Activated CD8-positive, alpha-beta memory T cell treated with anti-CD3 and anti-CD28 coated beads, Interleukin-2, amount 10 ng/mL, durations not matched to agents 7 days and 5 days (primary cell): ENCODE measurements at regions not wholly inside any gene's neighbourhood (a gene's known extent, or its start where the extent isn't known, plus 50 kb on each side); places are given as distances from the start of the nearest gene placed in this dataset. TPM values are rescaled to one million over a fixed set of nuclear protein-coding genes. Genes with fewer than 3 reads are reported as not detected.

ENCODE experiments used
- ATAC-seq: fragments of 150-1000 bp; cut with Tn5 transposase; one replicate; pipeline ENCODE4 v1.10.0; 2021; ENCODE audit warnings: moderate library complexity
- CTCF ChIA-PET: fragments of 350-600 bp; sonication (Branson Sonifier 250); formaldehyde crosslinking; loops from one replicate; lab custom pipeline; 2021; ENCODE audit warnings: antibody characterized with exemption; lab: Charles Lee
- DNase-seq: peaks from one replicate; pipeline ENCODE4 v3.0.0-alpha.2; 2020
- H3K27ac Mint-ChIP-seq: one replicate; pipeline ENCODE4 v1.8.0; 2021; ENCODE audit warnings: mild to moderate bottlenecking, mixed read lengths
- H3K27me3 Mint-ChIP-seq: one replicate; pipeline ENCODE4 v1.8.0; 2021; ENCODE audit warnings: mixed read lengths
- H3K36me3 Mint-ChIP-seq: one replicate; pipeline ENCODE4 v1.8.0; 2021; ENCODE audit warnings: mild to moderate bottlenecking, mixed read lengths
- H3K4me1 Mint-ChIP-seq: one replicate; pipeline ENCODE4 v1.8.0; 2021; ENCODE audit warnings: mixed read lengths
- H3K4me3 Mint-ChIP-seq: one replicate; pipeline ENCODE4 v1.8.0; 2021; ENCODE audit warnings: mild to moderate bottlenecking, moderate library complexity, mixed read lengths
- H3K9me3 Mint-ChIP-seq: one replicate; pipeline ENCODE4 v1.8.0; 2022; ENCODE audit warnings: low read depth, mixed read lengths
- microRNA-seq: library from miRNA; unstranded; fragments of <30 nt; microRNA quantifications from one replicate; pipeline ENCODE4 v1.2.0, GENCODE V29; 2022

- H3K36me3 Mint-ChIP-seq = peaks cover 21% of the 10 kb centered on the region
- H3K27me3 Mint-ChIP-seq = no peaks in the 10 kb centered on the region
- no peaks in the 10 kb centered on the region for H3K9me3 Mint-ChIP-seq
- ATAC-seq = no peak
- H3K27ac Mint-ChIP-seq = no peak overlapping the region
- DNase-seq = no peak
- H3K4me3 Mint-ChIP-seq = no peak overlapping the region
- CTCF ChIA-PET = no interaction called here
- H3K4me1 Mint-ChIP-seq = no peaks in the 10 kb centered on the region
Measured at GRCh38 chr22:25511725-25512124, 52.8 kb upstream of the GRK3 start.

- no peaks in the 10 kb centered on the region for H3K9me3 Mint-ChIP-seq
- DNase-seq = no peak
- H3K4me3 Mint-ChIP-seq = no peak overlapping the region
- H3K4me1 Mint-ChIP-seq = no peaks in the 10 kb centered on the region
- H3K27me3 Mint-ChIP-seq = no peaks in the 10 kb centered on the region
- CTCF ChIA-PET = no interaction called here
- no peak for ATAC-seq
- peaks cover 17% of the 10 kb centered on the region for H3K36me3 Mint-ChIP-seq
- H3K27ac Mint-ChIP-seq = no peak overlapping the region
Measured at GRCh38 chr22:25514436-25515180, 49.9 kb upstream of the GRK3 start.

Small RNA genes lying in the stretch of these regions (microRNA-seq; reads per million reads assigned to microRNA genes)
- gene MIR6817 = not detected
